ENCODE measurements at regions not wholly inside any gene's neighbourhood (a gene's known extent, or its start where the extent isn't known, plus 50 kb on each side); places are given as distances from the start of the nearest gene placed in this dataset.

- DNase-seq = no peak
Measured at GRCh38 chr7:46852795-46853194, 729.1 kb downstream of the TNS3 start.

- no peak for DNase-seq
Measured at GRCh38 chr7:46850563-46851330, 731.2 kb downstream of the TNS3 start.

GRCh38 chr7:46848944-46849343, 733.0 kb downstream of the TNS3 start:
- no peak for DNase-seq

- no peak for DNase-seq
Measured at GRCh38 chr7:46848311-46848710, 733.6 kb downstream of the TNS3 start.

GRCh38 chr7:46847126-46847525, 734.8 kb downstream of the TNS3 start:
- DNase-seq = no peak

GRCh38 chr7:46844486-46844885, 737.4 kb downstream of the TNS3 start:
- DNase-seq = no peak

- no peak for DNase-seq
Measured at GRCh38 chr7:46841248-46841647, 740.7 kb downstream of the TNS3 start.

- no peak for DNase-seq
Measured at GRCh38 chr7:46839651-46840050, 742.3 kb downstream of the TNS3 start.

GRCh38 chr7:46838463-46838862, 743.4 kb downstream of the TNS3 start:
- DNase-seq = no peak

- DNase-seq = no peak
Measured at GRCh38 chr7:46835556-46835955, 746.4 kb downstream of the TNS3 start.

- DNase-seq = no peak
Measured at GRCh38 chr7:46834921-46835320, 747.0 kb downstream of the TNS3 start.

GRCh38 chr7:46833197-46833596, 748.7 kb downstream of the TNS3 start:
- no peak for DNase-seq

GRCh38 chr7:46832136-46832535, 749.8 kb downstream of the TNS3 start:
- DNase-seq = no peak

GRCh38 chr7:46819819-46820218, 762.1 kb downstream of the TNS3 start:
- no peak for DNase-seq

GRCh38 chr7:46814516-46815250, 767.2 kb downstream of the TNS3 start:
- no peak for DNase-seq

GRCh38 chr7:46812101-46812675, 769.7 kb downstream of the TNS3 start:
- no peak for DNase-seq

- no peak for DNase-seq
Measured at GRCh38 chr7:46811529-46811928, 770.4 kb downstream of the TNS3 start.

- DNase-seq = no peak
Measured at GRCh38 chr7:46810986-46811385, 770.9 kb downstream of the TNS3 start.

- DNase-seq = no peak
Measured at GRCh38 chr7:46809886-46810285, 772.0 kb downstream of the TNS3 start.

- DNase-seq = no peak
Measured at GRCh38 chr7:46806856-46807255, 775.1 kb downstream of the TNS3 start.

- no peak for DNase-seq
Measured at GRCh38 chr7:46802479-46802878, 779.4 kb downstream of the TNS3 start.

- no peak for DNase-seq
Measured at GRCh38 chr7:46791188-46791587, 790.7 kb downstream of the TNS3 start.

- no peak for DNase-seq
Measured at GRCh38 chr7:46786995-46787394, 794.9 kb downstream of the TNS3 start.
